HepG2 (cell line): ENCODE measurements at regions not wholly inside any gene's neighbourhood (a gene's known extent, or its start where the extent isn't known, plus 50 kb on each side); places are given as distances from the start of the nearest gene placed in this dataset.

ENCODE experiments used
- ATAC-seq: fragments of 200-7000 bp; cut with Tn5 transposase; 3 replicates; pipeline ENCODE4 v1.9.1; 2020; ENCODE audit warnings: mild to moderate bottlenecking, moderate library complexity
- BruUV-seq: library from RNA; stranded (reverse); fragments of 400-500 nt; replicated peaks from 2 replicates; lab custom pipeline; 2021; lab: Mats Ljungman, UMichigan
- CTCF ChIA-PET: fragments of 300-600 bp; formaldehyde crosslinking; extraction: SDS; loops from one replicate; lab custom pipeline; 2021; ENCODE audit warnings: low total read pairs, inconsistent platforms, low intra/inter-chr PET ratio; lab: Yijun Ruan, JAX
- POLR2A ChIA-PET: fragments of 350-600 bp; sonication (Branson Sonifier 250); formaldehyde crosslinking; loops from one replicate; lab custom pipeline; 2020; ENCODE audit warnings: antibody characterized with exemption, inconsistent platforms; lab: Yijun Ruan, JAX
- DNase-seq: peaks from one replicate; pipeline ENCODE4 v3.0.0-alpha.2; 2015; ENCODE audit warnings: low spot score
- FAIRE-seq: peaks from 3 replicates; lab custom pipeline; 2011; peaks lifted over from hg19 to GRCh38; lab: Jason Lieb, UNC
- H2AFZ ChIP-seq: one replicate; pipeline ENCODE4 v1.6.1; 2011; ENCODE audit warnings: low read length, inconsistent platforms
- H3K27ac ChIP-seq: fragments of 300-600 bp; 3 replicates; pipeline ENCODE4 v1.8.0; 2011; ENCODE audit warnings: mixed run types, mild to moderate bottlenecking, mixed read lengths, low read length, inconsistent platforms; ENCODE audit not compliant: insufficient read depth; ENCODE audit errors: extremely low read length
- H3K27me3 ChIP-seq, 2 experiments: fragments of 200-600 bp in 1 of 2; 2 replicates in 1 of 2; 3 replicates in 1 of 2; pipeline versions ENCODE4 v1.6.0 to v1.8.0; 2011; ENCODE audit warnings: low read length in 2 of 2, mild to moderate bottlenecking in 2 of 2, moderate library complexity in 2 of 2, inconsistent platforms in 1 of 2; ENCODE audit not compliant: insufficient read depth in 2 of 2, control insufficient read depth in 1 of 2
- H3K36me3 ChIP-seq, 2 experiments: fragments of 200-600 bp in 1 of 2; replicated peaks in 1 of 2; 2 replicates in 1 of 2; 3 replicates in 1 of 2; pipeline versions ENCODE4 v1.5.1 to v1.8.0; 2011; ENCODE audit warnings: low read length in 2 of 2, inconsistent platforms in 1 of 2; ENCODE audit not compliant: insufficient read depth in 2 of 2, control insufficient read depth in 1 of 2
- H3K4me1 ChIP-seq: 2 replicates; pipeline ENCODE4 v1.5.1; 2012; ENCODE audit warnings: low read length, inconsistent platforms; ENCODE audit not compliant: insufficient read depth
- H3K4me2 ChIP-seq: 2 replicates; pipeline ENCODE4 v1.6.0; 2011; ENCODE audit warnings: low read depth, low read length, inconsistent platforms
- H3K4me3 ChIP-seq, 3 experiments: fragments of 200-600 bp in 1 of 3; sonication (generic), shearing (Covaris generic) in 1 of 3; replicated peaks in 1 of 3; 2 replicates each; pipeline ENCODE4 v1.5.1; 2011 to 2016; ENCODE audit warnings: low read length in 3 of 3, inconsistent platforms in 2 of 3, low read depth in 2 of 3, mild to moderate bottlenecking in 2 of 3, control low read depth in 1 of 3, mixed read lengths in 1 of 3; ENCODE audit not compliant: insufficient read depth in 1 of 3
- H3K79me2 ChIP-seq: one replicate; pipeline ENCODE4 v1.6.1; 2011; ENCODE audit warnings: low read length, inconsistent platforms; ENCODE audit not compliant: insufficient read depth
- H3K9ac ChIP-seq: 2 replicates; pipeline ENCODE4 v1.6.0; 2011; ENCODE audit warnings: mild to moderate bottlenecking, low read depth, low read length, inconsistent platforms; ENCODE audit not compliant: insufficient read depth
- H3K9me3 ChIP-seq: 2 replicates; pipeline ENCODE4 v1.5.1; 2012; ENCODE audit warnings: mild to moderate bottlenecking, low read length
- H4K20me1 ChIP-seq: 2 replicates; pipeline ENCODE4 v1.6.0; 2011; ENCODE audit warnings: inconsistent platforms, mild to moderate bottlenecking, low read length, moderate library complexity; ENCODE audit not compliant: insufficient read depth
- ATM ChIP-seq: fragments of 450-650 bp; IDR thresholded peaks from 2 replicates; pipeline ENCODE4 v1.7.1; 2017; ENCODE audit warnings: mild to moderate bottlenecking, borderline replicate concordance
- CHD2 ChIP-seq: IDR thresholded peaks from 2 replicates; pipeline ENCODE4 v1.6.1; 2011; ENCODE audit warnings: low read depth, low read length, improper control_type of control experiment
- JUNB ChIP-seq: sonication (generic); formaldehyde crosslinking; IDR thresholded peaks from 2 replicates; pipeline ENCODE4 v1.8.0; 2022; ENCODE audit warnings: missing genetic modification reagents, mild to moderate bottlenecking, borderline replicate concordance
- NCOA5 ChIP-seq: sonication (generic); formaldehyde crosslinking; IDR thresholded peaks from 2 replicates; pipeline ENCODE4 v1.4.0; 2020; ENCODE audit warnings: missing genetic modification reagents
- NR2F1 ChIP-seq, 2 experiments: fragments of 450-650 bp in 1 of 2; formaldehyde crosslinking in 1 of 2; IDR thresholded peaks; 2 replicates each; pipeline versions ENCODE4 v1.5.0 to v1.6.1; 2016 to 2020; ENCODE audit warnings: mild to moderate bottlenecking in 1 of 2, missing compliant biosample characterization in 1 of 2, missing genetic modification reagents in 1 of 2, moderate library complexity in 1 of 2
- ONECUT2 ChIP-seq: sonication (generic); formaldehyde crosslinking; IDR thresholded peaks from 2 replicates; pipeline ENCODE4 v1.4.0; 2020; ENCODE audit warnings: missing genetic modification reagents
- PHB2 ChIP-seq: fragments of 450-650 bp; IDR thresholded peaks from 2 replicates; pipeline ENCODE4 v1.6.1; 2018; ENCODE audit not compliant: partially characterized antibody
- POLR2AphosphoS5 ChIP-seq: IDR thresholded peaks from 2 replicates; pipeline ENCODE4 v1.6.1; 2012; ENCODE audit warnings: low read depth, low read length
- RFX3 ChIP-seq: IDR thresholded peaks from 2 replicates; pipeline ENCODE4 v1.6.1; 2016; ENCODE audit warnings: missing biosample characterization, missing genetic modification reagents
- ZMYM3 ChIP-seq: sonication (generic); formaldehyde crosslinking; IDR thresholded peaks from 2 replicates; pipeline ENCODE4 v1.5.1; 2020; ENCODE audit warnings: mild to moderate bottlenecking, missing genetic modification reagents
- ZNF512B ChIP-seq: sonication (generic); formaldehyde crosslinking; IDR thresholded peaks from 2 replicates; pipeline ENCODE4 v1.5.1; 2020; ENCODE audit warnings: missing genetic modification reagents, mild to moderate bottlenecking, borderline replicate concordance
- WGBS: methylation state at CpG from one replicate; pipeline ENCODE4 v1.1.6; 2017; ENCODE audit warnings: low lambda C conversion rate; 5-methylcytosine and 5-hydroxymethylcytosine counted together
- in situ Hi-C: cut with HindIII; loops from 2 replicates; pipeline ENCODE4 v1.10.0; 2017; ENCODE audit warnings: low pct_unique_long_range_greater_than_20kb; ENCODE audit not compliant: extremely low pct_ligation_motif_present
- intact Hi-C: fragments of 100-400 bp; cut with micrococcal nuclease; formaldehyde crosslinking; loops from one replicate; pipeline ENCODE4 v1.10.0; 2022; ENCODE audit not compliant: unreplicated experiment
- TF ChIP-seq, protein P1 (sequence below): sonication (generic); formaldehyde crosslinking; conservative IDR thresholded peaks from 2 replicates; pipeline ENCODE4 v1.4.0; 2020; ENCODE audit warnings: missing genetic modification reagents
- TF ChIP-seq, protein P2 (sequence below): sonication (generic); formaldehyde crosslinking; IDR thresholded peaks from 2 replicates; pipeline ENCODE4 v1.8.1; 2023; ENCODE audit warnings: missing genetic modification reagents, inconsistent platforms, borderline replicate concordance
- TF ChIP-seq, protein P3 (sequence below): sonication (generic); formaldehyde crosslinking; IDR thresholded peaks from 2 replicates; pipeline ENCODE4 v1.5.0; 2020; ENCODE audit warnings: missing genetic modification reagents
- TF ChIP-seq, protein P4 (sequence below): sonication (generic); formaldehyde crosslinking; IDR thresholded peaks from 2 replicates; pipeline ENCODE4 v1.4.0; 2020; ENCODE audit warnings: missing genetic modification reagents

DNA sequence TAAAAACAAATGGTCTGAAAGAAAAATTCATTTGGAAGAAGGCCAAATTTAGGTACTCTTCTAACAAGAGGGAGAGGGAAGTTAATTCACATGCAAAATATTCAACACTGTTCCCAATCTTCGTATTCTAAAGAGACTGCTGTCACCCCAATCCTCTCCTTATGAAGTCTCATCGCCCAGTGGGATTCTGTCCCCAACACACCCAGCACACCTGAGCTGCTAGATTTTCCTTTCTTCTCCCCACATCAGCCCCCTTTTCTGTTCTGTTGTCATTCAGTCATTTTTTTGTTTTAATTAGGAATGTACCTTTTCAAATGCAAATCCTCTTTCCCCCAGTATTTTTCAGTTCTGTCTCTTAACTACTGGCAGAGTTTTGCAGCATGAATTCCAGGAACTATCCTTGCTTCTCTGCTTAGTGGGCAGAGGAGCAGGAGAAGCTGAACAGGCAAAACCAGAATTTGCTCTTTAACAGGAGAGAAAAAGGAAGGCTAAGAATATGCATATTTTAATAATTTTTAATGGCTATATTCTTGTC is 366.9 kb downstream of the MAN2A1 start (continued):
- TF ChIP-seq RFX3 (CRISPR knock-in tag): no peak
- no peak for TF ChIP-seq NR2F1 (CRISPR knock-in tag; IDR thresholded peaks at IDR 0.05)
- TF ChIP-seq, protein P1, sequence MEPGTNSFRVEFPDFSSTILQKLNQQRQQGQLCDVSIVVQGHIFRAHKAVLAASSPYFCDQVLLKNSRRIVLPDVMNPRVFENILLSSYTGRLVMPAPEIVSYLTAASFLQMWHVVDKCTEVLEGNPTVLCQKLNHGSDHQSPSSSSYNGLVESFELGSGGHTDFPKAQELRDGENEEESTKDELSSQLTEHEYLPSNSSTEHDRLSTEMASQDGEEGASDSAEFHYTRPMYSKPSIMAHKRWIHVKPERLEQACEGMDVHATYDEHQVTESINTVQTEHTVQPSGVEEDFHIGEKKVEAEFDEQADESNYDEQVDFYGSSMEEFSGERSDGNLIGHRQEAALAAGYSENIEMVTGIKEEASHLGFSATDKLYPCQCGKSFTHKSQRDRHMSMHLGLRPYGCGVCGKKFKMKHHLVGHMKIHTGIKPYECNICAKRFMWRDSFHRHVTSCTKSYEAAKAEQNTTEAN: no peak
- TF ChIP-seq NCOA5: no peak
- TF ChIP-seq ONECUT2: no peak
- TF ChIP-seq POLR2AphosphoS5: no peak
- TF ChIP-seq, all 625 proteins: peak for 0

GRCh38 chr5:110058175-110058574 is 368.4 kb downstream of the MAN2A1 start:
- intact Hi-C loops (no loop called here), in situ Hi-C loops (no loop called here)
- Histone ChIP-seq H4K20me1 (no peaks in the 10 kb centered on the region), H3K9ac (no peak overlapping the region), H3K79me2 (no peaks in the 10 kb centered on the region), H3K4me1 (no peaks in the 10 kb centered on the region), H3K27ac (no peak overlapping the region), H3K4me3 (no peak overlapping the region), H3K36me3 (no peaks in the 10 kb centered on the region), H2AFZ (no peak overlapping the region), H3K4me2 (no peak overlapping the region), H3K27me3 (no peaks in the 10 kb centered on the region), H3K9me3 (no peaks in the 10 kb centered on the region)
- BruUV-seq: no TSS peak
- POLR2A ChIA-PET: no interaction called here
- WGBS: 48% methylated on average over 4 of the region's 4 CpGs
- FAIRE-seq (no peak), DNase-seq (no peak), ATAC-seq (no peak)
- CTCF ChIA-PET: no interaction called here
- no peak for TF ChIP-seq PHB2
- TF ChIP-seq, protein P2, sequence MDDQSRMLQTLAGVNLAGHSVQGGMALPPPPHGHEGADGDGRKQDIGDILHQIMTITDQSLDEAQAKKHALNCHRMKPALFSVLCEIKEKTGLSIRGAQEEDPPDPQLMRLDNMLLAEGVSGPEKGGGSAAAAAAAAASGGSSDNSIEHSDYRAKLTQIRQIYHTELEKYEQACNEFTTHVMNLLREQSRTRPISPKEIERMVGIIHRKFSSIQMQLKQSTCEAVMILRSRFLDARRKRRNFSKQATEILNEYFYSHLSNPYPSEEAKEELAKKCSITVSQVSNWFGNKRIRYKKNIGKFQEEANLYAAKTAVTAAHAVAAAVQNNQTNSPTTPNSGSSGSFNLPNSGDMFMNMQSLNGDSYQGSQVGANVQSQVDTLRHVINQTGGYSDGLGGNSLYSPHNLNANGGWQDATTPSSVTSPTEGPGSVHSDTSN (CRISPR knock-in tag): no peak
- no peak for TF ChIP-seq ZMYM3
- no peak for TF ChIP-seq ZNF512B (CRISPR knock-in tag)
- TF ChIP-seq, protein P3, sequence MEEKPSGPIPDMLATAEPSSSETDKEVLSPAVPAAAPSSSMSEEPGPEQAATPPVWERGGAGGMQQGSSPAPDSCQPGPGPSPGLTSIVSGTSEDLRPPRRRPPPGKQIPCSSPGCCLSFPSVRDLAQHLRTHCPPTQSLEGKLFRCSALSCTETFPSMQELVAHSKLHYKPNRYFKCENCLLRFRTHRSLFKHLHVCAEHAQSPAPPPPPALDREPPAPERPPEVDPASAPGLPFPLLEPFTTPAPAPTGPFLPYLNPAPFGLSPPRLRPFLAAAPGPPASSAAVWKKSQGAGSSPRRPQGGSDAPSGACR (CRISPR knock-in tag): no peak
- TF ChIP-seq ATM: no peak
- no peak for TF ChIP-seq JUNB (CRISPR knock-in tag)
- TF ChIP-seq, protein P4, sequence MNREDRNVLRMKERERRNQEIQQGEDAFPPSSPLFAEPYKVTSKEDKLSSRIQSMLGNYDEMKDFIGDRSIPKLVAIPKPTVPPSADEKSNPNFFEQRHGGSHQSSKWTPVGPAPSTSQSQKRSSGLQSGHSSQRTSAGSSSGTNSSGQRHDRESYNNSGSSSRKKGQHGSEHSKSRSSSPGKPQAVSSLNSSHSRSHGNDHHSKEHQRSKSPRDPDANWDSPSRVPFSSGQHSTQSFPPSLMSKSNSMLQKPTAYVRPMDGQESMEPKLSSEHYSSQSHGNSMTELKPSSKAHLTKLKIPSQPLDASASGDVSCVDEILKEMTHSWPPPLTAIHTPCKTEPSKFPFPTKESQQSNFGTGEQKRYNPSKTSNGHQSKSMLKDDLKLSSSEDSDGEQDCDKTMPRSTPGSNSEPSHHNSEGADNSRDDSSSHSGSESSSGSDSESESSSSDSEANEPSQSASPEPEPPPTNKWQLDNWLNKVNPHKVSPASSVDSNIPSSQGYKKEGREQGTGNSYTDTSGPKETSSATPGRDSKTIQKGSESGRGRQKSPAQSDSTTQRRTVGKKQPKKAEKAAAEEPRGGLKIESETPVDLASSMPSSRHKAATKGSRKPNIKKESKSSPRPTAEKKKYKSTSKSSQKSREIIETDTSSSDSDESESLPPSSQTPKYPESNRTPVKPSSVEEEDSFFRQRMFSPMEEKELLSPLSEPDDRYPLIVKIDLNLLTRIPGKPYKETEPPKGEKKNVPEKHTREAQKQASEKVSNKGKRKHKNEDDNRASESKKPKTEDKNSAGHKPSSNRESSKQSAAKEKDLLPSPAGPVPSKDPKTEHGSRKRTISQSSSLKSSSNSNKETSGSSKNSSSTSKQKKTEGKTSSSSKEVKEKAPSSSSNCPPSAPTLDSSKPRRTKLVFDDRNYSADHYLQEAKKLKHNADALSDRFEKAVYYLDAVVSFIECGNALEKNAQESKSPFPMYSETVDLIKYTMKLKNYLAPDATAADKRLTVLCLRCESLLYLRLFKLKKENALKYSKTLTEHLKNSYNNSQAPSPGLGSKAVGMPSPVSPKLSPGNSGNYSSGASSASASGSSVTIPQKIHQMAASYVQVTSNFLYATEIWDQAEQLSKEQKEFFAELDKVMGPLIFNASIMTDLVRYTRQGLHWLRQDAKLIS (CRISPR knock-in tag): no peak
- TF ChIP-seq CHD2: no peak
